Ramos (cell line): ENCODE measurements at regions not wholly inside any gene's neighbourhood (a gene's known extent, or its start where the extent isn't known, plus 50 kb on each side); places are given as distances from the start of the nearest gene placed in this dataset.

ENCODE experiments used
- in situ Hi-C: fragments of 300-500 bp; cut with MboI; formaldehyde crosslinking; loops from one replicate; pipeline ENCODE4 v1.14.3; 2022; ENCODE audit warnings: low sequenced_read_pairs; ENCODE audit not compliant: unreplicated experiment

GRCh38 chr21:28791595-28792282 is 200.9 kb downstream of the LTN1 start:
- in situ Hi-C loops = no loop called here

- in situ Hi-C loops = no loop called here
Observed at GRCh38 chr21:28790335-28790734, 202.3 kb downstream of the LTN1 start.

GRCh38 chr21:28789523-28789922 is 203.2 kb downstream of the LTN1 start:
- in situ Hi-C loops = no loop called here

GRCh38 chr21:28788030-28788429 is 204.6 kb downstream of the LTN1 start:
- in situ Hi-C loops = no loop called here

GRCh38 chr21:28783641-28784185 is 209.0 kb downstream of the LTN1 start:
- in situ Hi-C loops = no loop called here

GRCh38 chr21:28781602-28782276 is 210.9 kb downstream of the LTN1 start:
- in situ Hi-C loops = no loop called here

- in situ Hi-C loops = no loop called here
Observed at GRCh38 chr21:28779914-28780313, 212.8 kb downstream of the LTN1 start.

- in situ Hi-C loops = no loop called here
Observed at GRCh38 chr21:28776251-28776650, 216.4 kb downstream of the LTN1 start.

- in situ Hi-C loops = no loop called here
Observed at GRCh38 chr21:28775071-28775470, 217.6 kb downstream of the LTN1 start.

GRCh38 chr21:28773036-28773435 is 219.6 kb downstream of the LTN1 start:
- in situ Hi-C loops = no loop called here

GRCh38 chr21:28771790-28772501 is 220.7 kb downstream of the LTN1 start:
- in situ Hi-C loops = no loop called here

GRCh38 chr21:28770867-28771661 is 221.6 kb downstream of the LTN1 start:
- in situ Hi-C loops = no loop called here

- in situ Hi-C loops = no loop called here
Observed at GRCh38 chr21:28769683-28770082, 223.0 kb downstream of the LTN1 start.

GRCh38 chr21:28768753-28769152 is 223.9 kb downstream of the LTN1 start:
- in situ Hi-C loops = no loop called here

- in situ Hi-C loops = no loop called here
Observed at GRCh38 chr21:28767523-28767922, 225.2 kb downstream of the LTN1 start.

GRCh38 chr21:28763809-28764418 is 228.8 kb downstream of the LTN1 start:
- in situ Hi-C loops = no loop called here

- in situ Hi-C loops = no loop called here
Observed at GRCh38 chr21:28762357-28762735, 230.3 kb downstream of the LTN1 start.

GRCh38 chr21:28761674-28762356 is 230.9 kb downstream of the LTN1 start:
- in situ Hi-C loops = no loop called here

- in situ Hi-C loops = no loop called here
Observed at GRCh38 chr21:28758883-28759242, 233.8 kb downstream of the LTN1 start.
